ENCODE measurements at regions not wholly inside any gene's neighbourhood (a gene's known extent, or its start where the extent isn't known, plus 50 kb on each side); places are given as distances from the start of the nearest gene placed in this dataset.
A peak's percentile ranks its signal among the peaks of the same experiment; 100 is the strongest.

DNA sequence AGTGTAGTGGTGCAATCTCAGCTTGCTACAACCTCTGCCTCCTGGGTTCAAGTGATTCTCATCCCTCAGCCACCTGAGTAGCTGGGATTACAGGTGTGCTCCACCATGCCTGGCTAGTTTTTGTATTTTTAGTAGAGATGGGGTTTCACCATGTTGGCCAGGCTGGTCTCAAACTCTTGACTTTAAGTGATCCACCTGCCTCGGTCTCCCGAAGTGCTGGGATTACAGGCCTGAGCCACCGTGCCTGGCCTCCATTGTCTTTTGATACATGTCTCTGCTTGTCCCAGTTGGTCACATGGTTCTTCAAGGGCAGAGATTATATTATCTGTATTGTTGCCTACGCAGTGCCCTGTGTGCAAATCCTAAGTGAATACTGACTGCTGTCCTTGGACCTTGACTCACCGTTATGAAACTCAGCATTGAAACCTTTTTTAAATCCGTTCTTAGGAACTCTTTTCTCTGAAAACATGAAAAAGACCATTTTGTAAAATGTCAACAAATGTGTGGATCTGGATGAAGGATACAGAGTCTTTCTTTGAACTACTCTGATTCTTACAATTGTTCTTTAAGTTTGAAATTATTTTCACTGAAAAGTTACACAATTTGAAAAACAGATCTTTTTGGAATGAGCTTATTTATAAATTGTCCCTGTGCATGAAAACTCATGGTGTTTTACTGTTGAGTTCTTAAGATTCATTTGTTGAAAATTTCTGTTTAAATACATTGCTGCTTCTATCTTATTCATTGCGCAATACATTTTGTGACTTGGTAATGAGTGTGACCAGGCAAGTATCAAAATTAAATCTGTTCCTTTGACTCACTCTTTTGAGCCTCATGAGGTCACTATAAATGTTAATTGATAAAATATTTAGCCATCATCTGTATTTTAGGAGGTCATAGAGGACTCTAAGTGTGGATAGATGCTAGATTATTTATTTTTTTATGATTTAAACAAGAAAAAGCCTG lies 293.5 kb downstream of the UTRN start:
- DNase-seq: no peak

DNA sequence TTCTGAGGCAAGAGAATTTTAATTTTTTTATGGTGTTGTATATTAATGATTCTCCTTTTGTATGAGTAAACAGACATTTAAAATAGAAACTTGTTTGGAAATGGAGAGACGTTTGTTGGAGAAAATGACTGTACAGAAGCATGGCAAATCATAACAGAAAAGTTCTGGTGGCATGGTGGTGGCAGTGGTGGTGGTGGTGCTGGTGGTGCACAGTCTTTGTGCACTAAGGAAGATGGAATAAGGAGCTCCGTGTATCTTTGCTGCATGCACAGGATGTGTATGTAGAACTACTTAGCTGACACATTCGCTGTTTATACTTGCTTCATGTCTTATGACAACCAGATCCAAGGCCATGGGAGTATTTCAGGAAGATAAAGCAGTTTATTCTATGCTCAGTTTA lies 294.9 kb downstream of the UTRN start:
- no peak for DNase-seq

DNA sequence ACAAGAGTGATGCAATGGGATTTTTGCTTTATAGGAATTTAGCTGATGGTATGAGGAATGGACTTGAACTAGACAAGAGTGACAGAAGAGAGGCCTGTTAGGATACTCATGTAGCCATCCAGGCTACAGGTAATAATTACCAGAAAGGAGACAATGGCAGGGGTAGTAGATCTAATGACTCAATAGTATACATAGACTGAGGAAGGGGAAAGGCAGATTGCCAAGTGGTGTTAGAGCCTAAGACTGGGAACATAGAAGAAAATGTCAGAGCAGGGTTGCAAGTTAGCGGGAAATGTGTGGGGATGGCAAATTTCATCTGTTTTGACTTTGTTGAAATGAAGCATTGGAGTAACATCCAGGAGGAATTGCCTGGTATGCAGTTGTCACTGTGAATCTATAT lies 295.6 kb downstream of the UTRN start:
- no peak for DNase-seq

DNA sequence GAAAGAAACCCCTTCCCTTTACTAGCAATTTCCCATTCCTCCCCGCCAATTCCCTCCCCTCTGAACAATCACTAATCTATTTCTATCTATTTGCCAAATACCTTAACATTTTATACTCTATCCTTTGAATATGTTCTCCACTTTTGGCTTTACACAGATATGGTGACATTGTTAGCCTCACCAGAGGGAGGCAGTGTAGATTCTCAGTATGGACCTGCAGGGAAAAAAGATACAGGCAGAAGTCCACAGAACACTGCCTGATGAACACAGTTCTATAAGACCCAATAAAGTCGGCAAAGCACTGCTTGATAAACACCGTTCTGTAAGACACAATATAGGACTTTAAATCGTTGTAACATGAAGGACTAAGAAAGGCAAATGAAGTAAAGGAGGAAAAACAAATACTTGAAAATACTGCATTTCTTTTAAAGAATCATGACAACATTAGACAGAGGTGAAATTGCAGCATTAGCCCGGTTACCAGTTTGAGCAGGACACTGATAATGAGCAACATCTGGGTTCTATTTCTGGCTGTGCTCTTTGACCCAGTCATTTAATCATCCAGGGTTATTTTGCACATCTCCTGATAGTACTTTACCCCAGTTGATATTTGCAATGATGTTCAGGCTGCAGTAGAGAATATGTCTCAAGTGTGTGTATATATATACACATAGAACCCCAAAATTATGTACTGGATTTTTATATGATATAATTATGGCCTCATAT lies 296.8 kb downstream of the UTRN start:
- DNase-seq: no peak

DNA sequence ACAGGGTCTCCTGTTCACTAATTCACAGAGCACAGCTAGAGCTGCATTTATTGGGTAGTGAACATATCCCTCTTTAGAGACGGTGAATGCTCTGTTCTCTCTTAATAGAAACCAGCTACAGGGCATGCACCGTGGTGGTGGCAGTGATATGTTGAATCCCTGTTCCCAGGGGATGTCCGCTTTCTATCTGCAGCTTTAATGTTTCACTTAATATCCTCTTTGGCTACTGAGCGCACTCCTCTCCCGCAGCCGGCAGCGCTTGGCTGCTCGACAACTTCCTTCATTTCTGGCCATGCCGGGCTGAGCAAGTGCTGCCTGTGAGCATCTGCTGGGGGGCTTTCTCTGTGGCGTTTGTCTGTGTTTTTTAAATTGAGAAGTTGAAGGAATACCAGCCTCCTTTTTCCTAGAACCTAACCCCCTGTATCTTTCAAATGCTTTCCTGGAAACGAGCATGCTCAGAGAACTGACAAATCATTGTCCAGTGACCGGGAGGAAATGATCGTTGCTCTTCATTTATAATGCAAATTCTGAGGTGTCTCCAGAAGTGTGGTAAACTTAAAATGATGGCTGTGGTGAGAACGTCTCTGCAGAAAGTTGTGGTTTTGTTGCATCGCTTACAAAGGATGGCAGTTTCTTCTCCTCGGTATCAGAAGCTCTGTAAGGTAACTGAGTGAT lies 297.9 kb downstream of the UTRN start:
- peak; percentile 37 to 39 for DNase-seq

DNA sequence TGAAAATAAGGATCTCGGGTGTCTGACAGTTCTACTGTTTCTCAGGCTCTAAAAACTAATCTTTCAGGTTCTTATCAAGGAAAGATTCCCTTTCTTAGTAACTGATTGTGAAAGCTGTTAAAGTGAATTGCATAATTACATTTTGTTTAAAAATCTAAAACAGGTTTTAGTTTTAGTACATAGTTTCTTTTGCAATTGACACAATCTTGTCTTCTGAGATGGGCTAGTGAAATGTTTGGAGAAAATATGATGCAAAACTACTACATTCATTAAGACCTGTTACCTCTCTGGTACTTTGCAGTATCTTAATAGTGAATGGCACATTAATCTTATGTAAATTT lies 298.4 kb downstream of the UTRN start:
- no peak for DNase-seq

DNA sequence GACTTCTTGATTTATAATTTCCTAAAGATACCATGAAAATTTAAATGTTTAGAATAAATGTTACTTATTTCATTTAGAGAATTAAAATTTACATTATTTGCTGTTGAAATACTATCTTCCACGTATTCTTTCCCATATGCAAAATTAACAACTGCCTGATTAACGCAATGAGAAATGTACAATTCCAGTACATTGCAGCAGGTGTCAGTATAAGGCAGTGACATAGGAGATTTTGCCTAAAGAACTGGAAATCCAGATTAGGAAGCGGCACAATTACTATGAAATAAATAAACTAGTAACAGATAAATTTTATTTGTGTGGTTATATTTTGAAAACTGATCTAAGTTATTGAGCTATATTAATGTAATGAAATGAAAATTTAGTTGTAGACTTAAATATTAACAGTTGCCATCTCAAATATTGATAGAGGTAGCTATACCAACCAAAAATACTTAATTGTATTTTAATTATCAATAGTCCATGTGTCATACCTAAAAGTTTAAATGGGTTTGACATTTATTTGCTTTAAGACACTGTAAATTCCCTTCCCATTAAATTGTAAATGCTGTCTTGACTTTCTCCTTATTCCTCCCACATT lies 300.2 kb downstream of the UTRN start:
- DNase-seq: peak in 1 of 2 donors; percentile 29

DNA sequence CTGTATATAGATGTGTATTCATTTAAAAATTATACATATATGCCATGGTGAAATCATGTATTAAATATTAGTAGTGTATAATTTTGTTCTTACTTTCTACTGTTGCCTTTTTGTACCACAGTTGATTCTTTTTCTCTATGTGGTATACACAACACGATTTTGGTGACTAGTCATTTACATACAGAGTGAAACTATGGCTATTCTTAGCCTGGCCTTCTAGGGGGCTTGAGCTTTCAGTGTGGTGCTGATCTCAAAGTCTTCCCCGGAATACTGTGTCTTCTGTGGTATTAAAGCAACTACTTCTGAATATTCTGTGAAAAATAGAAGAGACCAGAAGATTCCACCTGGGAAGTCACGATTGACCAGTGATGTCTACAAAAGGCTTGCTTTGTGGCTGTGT lies 301.9 kb downstream of the UTRN start:
- no peak for DNase-seq

DNA sequence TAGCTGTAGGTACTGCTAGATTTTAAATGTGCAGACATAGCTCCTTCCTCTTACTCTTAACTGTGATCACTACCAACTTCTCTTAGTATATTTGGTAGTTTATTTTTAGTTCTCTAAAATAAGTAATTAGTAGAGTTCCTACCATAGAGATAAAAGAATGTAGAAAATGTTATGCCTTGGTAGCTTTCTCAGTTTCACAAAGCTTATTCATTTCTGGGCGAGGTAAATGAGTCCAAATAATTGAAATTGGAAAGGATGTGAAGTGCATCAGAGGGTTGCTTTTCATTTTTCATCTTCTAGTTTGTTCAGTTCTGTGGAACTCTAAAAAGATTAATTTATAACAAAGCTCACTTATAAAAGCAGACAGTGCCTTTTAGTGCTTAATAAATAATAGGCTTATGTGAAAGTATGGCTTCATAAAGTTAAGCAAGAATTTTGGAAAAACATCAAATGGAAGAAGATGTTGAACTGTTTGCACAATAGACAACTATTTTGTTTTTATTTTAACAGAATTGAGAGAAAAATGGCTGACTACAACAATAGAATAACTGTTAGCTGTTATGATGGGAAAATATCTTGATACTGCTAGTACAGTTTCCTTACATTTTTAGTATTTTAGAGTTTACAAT lies 303.7 kb downstream of the UTRN start:
- no peak for DNase-seq

DNA sequence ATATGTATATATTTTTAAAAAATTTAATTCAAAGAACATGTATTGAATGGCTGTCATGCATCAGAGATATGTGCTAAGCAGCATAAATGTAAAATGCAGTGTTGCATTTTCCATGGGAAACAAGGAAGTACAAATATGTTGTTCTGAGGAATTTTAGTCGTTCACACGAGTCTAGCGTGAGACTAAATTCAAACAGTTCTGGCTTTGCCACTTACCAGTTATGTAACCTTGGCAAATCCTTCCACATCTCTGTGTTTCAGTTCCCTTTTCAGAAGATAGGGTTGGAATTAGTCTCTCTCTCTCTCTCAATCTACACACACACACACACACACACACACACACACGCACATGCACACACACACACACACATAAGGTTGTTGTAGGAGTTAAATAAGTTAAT lies 305.4 kb downstream of the UTRN start:
- DNase-seq: no peak

DNA sequence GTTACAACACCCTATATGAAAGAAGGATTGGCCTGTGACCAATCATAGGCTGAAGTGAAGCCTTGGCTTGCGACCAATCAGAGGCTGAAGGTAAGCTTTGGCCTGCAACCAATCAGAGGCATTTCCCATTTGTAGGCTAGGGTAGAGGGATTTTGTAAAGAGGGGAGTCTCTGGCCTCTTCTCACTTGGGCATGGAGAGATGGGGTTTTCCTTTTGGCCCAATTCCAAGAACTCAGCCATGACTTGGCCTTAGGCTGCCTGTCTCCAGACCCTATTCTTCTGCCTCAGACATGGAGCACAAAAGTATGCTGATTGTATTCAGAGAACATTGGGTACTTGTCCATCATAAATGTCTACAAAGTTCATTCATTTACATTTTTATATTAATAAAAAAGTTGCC lies 308.3 kb downstream of the UTRN start:
- DNase-seq: no peak

DNA sequence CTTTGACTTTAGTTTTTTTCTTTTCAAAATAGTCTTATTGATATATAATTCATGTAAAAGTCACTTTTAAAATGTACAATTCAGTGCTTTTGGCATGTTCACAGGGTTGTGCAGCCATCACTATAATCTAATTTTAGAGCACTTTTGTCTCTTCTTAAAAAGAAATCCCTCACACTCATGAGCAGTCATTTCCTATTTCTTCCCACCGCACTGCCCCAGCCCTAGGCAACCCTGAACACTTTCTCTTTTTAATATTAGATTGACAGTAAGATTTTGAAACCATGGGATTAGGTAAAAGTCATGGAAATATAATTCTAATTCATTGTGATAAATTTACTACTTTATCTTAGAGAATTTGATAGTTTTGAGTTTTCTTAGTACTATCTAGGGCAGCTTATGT lies 309.4 kb downstream of the UTRN start:
- no peak for DNase-seq

DNA sequence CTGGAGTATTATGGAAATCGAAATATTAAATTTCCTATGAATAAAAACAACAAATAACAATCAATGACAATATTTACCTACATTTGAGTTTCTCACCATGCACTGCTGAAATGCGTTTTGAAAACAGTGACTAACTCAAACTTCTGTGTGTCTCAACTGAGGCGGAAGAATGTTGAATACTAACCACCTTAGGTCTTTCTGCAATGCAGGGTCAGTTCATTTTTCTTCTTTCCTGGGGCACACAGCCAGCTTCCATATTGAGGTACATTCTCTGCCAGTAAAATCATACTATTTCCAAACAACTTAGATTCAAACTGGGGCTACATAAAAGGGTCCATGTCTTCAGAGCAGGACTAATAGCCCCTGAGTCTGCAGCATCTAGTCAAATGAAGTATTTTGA lies 310.1 kb downstream of the UTRN start:
- no peak for DNase-seq

DNA sequence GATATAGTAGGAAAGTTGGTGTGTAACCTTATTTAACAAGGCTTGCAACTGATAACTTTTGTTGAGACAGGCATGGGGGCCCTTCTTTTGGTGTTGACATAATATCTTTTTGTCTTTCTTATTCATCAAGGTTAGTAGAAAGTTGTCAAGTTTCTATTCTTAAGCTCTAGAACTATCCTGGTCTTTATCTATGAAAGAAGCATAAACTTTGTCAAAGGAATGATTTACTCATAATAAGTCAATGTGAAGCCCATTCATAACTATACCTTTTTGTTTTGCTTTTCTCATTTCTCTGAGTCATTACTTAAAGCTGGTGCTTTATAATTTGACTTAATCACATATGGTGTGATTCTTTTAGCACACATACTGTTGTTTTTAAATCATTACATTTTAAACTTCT lies 312.4 kb downstream of the UTRN start:
- DNase-seq: no peak

DNA sequence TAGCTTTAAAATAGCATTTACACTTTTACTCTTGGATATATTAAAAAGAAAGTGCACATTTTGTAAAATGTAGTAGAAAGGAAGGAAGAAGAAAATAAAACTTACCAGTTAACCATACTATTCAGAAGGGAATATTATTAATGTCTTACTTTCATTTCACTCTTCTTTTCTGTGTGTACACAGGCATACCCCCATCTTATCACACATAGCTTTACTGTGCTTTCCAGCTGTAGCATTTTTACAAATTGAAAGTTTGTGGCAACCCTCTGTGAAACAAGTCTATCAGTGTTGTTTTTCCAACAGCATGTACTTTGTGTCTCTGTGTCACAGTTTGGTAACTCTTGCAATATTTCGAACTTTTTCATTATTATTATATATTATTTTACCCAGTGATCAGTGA lies 314.5 kb downstream of the UTRN start:
- no peak for DNase-seq

DNA sequence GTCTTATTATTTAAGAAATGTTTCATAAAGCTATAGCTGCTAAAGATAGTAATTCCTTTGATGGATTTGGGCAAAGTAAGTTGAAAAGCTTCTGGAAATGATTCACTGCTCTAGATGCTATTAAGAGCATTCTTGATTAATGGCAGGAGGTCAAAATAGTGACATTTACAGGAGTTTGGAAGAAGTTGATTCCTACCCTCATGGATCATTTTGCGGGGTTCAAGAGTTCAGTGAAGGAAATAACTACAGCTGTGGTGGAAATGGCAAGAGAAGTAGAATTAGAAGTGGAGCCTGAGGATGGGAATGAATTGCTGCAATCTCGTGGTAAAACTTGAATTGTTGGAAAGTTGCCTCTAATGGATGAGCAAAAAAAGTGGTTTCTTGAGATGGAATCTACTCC lies 316.1 kb downstream of the UTRN start:
- DNase-seq: no peak

DNA sequence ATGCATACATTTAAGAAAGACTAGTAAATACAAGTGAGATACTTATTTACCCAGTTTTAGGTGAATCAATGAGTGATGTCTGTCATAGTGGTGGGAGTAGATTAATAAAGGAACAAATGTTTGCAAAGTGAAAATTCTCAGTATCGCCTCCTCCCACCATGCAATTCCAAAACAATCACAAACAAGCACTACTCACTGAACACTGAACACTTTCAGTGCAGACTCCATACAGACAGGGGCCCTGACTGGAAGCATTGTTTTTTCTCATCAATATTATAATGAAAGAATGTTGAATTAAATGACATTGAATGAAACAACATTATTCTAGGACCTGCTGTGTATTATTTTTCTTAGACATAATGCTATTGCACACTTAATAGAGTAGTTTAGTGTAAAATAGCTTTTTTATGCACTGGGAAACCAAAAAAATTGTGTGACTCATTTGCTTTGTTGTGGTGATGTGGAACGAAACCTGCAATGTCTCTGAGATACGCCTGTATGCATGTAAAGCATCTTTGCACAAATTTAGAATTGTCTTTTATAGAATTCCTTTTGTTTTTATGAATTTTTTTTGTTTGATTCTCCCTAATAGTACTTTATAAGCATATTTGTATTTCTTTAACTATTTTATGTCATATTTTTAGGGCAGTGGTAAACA lies 317.5 kb downstream of the UTRN start:
- no peak for DNase-seq

DNA sequence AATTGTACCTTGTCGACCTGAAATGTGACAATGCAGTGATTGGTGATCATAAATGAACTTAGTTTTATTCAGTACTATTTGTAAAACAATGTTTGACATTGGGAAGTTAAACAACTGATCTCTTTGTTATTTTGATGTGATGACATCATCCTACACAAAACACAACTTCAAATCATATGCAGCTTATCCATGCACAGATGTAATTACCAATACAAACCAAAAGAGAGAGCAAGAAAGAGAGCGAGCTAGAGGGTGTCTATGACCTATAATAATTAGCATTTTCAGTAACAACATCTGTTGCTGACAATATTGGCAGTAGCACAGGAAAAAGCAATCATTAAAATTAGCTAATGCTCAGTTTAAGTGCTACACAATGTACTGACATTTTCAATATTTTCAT lies 320.9 kb downstream of the UTRN start:
- no peak for DNase-seq

DNA sequence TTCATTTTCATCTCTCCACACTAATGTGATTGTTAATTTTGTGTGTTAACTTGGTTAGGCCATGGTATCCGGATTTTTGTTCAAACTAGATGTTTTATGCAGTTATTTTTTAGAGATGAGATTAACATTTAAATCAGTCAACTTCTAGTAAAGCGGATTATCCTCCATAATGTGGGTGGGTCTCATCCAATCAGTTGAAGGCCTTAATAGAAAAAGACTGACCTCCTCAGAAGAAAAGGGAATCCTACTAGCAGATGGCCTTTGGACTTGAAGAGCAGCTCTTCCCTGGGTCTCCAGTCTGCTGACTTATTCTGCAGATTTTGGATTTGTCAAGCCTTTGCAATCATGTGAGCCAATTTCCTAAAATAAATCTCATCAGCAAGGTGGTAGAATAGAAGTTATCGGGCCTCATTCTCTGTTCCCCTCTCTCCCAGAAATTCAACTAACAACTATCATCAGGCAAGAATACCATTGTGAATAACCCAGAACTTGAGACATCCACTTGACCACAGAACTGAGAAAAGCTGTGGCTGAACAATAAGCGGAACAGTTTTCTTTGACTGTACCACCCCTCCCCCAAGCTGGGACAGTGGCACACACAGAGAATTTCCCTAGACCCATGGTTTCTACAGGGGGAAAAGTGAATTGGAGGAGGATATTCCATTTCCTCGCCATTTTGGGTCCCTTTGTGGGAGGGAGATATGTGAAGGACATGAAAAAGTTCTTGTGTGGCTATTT lies 323.0 kb downstream of the UTRN start:
- no peak for DNase-seq

DNA sequence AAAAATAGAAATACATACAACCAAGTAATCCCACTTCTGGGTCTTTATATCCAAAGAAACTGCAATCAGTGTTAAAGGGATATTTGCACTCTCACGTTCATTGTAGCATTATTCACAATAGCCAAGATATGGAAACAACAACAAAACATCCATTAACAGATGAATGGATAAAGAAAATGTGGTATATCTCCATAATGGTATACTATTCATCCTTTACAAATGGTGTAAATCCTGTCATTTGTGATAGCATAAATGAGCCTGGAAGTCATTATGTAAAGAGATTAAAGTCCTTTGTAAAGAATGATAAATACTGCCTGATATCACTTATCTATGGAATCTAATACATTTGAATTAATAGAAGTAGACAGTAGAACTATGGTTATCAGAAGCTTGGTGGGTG lies 327.7 kb downstream of the UTRN start:
- DNase-seq: no peak

DNA sequence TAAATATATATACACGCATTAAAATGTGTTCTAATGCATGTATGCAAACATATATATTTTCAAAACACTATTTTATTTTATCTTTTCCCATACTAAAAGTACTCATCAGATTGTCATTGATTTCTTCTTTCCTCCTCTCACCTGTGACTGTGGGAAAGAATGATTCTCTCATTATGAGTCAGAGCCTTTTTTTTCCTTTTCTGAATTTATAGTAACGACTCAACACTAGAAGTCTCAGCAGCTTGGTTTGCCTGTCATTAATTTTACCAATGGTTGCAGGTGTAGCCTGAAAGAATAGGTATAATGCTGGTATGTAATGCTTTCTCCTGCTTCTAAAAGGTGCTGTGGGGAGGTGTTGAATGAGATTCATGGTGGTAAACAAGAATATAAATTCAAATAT lies 328.7 kb downstream of the UTRN start:
- DNase-seq: no peak

Data from right lung (tissue), 2 donors.